ENCODE measurements at regions not wholly inside any gene's neighbourhood (a gene's known extent, or its start where the extent isn't known, plus 50 kb on each side); places are given as distances from the start of the nearest gene placed in this dataset.

GRCh38 chr5:119828541-119828940 lies 199.2 kb downstream of the FAM170A start:
- DNase-seq (ENCODE audit: low spot score) = no peak
- in situ Hi-C loops (cut with MboI; ENCODE audit: low sequenced_read_pairs, unreplicated experiment) = no loop called here
- TF ChIP-seq CTCF (IDR thresholded peaks at IDR 0.05; ENCODE audit: borderline replicate concordance, control extremely low read depth, extremely low read depth, insufficient read depth, missing control alignments) = no peak

- no peak for DNase-seq (ENCODE audit: low spot score)
- no peak for TF ChIP-seq CTCF (IDR thresholded peaks at IDR 0.05; ENCODE audit: borderline replicate concordance, control extremely low read depth, extremely low read depth, insufficient read depth, missing control alignments)
- in situ Hi-C loops (cut with MboI; ENCODE audit: low sequenced_read_pairs, unreplicated experiment) = no loop called here
Measured at GRCh38 chr5:119829341-119829740, 200.0 kb downstream of the FAM170A start.

- in situ Hi-C loops (cut with MboI; ENCODE audit: low sequenced_read_pairs, unreplicated experiment) = no loop called here
- no peak for DNase-seq (ENCODE audit: low spot score)
- TF ChIP-seq CTCF (IDR thresholded peaks at IDR 0.05; ENCODE audit: borderline replicate concordance, control extremely low read depth, extremely low read depth, insufficient read depth, missing control alignments) = no peak
Measured at GRCh38 chr5:119833176-119833575, 203.8 kb downstream of the FAM170A start.

- in situ Hi-C loops (cut with MboI; ENCODE audit: low sequenced_read_pairs, unreplicated experiment) = no loop called here
- no peak for DNase-seq (ENCODE audit: low spot score)
- TF ChIP-seq CTCF (IDR thresholded peaks at IDR 0.05; ENCODE audit: borderline replicate concordance, control extremely low read depth, extremely low read depth, insufficient read depth, missing control alignments) = no peak
Measured at GRCh38 chr5:119840175-119840574, 210.8 kb downstream of the FAM170A start.

GRCh38 chr5:119852140-119852539 lies 222.8 kb downstream of the FAM170A start:
- TF ChIP-seq CTCF (IDR thresholded peaks at IDR 0.05; ENCODE audit: borderline replicate concordance, control extremely low read depth, extremely low read depth, insufficient read depth, missing control alignments) = no peak
- in situ Hi-C loops (cut with MboI; ENCODE audit: low sequenced_read_pairs, unreplicated experiment) = no loop called here
- DNase-seq (ENCODE audit: low spot score) = no peak

GRCh38 chr5:119860463-119860862 lies 231.1 kb downstream of the FAM170A start:
- TF ChIP-seq CTCF (IDR thresholded peaks at IDR 0.05; ENCODE audit: borderline replicate concordance, control extremely low read depth, extremely low read depth, insufficient read depth, missing control alignments) = no peak
- in situ Hi-C loops (cut with MboI; ENCODE audit: low sequenced_read_pairs, unreplicated experiment) = no loop called here
- DNase-seq (ENCODE audit: low spot score) = no peak

GRCh38 chr5:119862619-119863018 lies 233.3 kb downstream of the FAM170A start:
- TF ChIP-seq CTCF (IDR thresholded peaks at IDR 0.05; ENCODE audit: borderline replicate concordance, control extremely low read depth, extremely low read depth, insufficient read depth, missing control alignments) = no peak
- in situ Hi-C loops (cut with MboI; ENCODE audit: low sequenced_read_pairs, unreplicated experiment) = no loop called here
- DNase-seq (ENCODE audit: low spot score) = no peak

All from GM13976 (cell line).